HEK293T (cell line): ENCODE measurements at regions not wholly inside any gene's neighbourhood (a gene's known extent, or its start where the extent isn't known, plus 50 kb on each side); places are given as distances from the start of the nearest gene placed in this dataset.

Experiments
- CTCF ChIA-PET: fragments of 350-600 bp; formaldehyde crosslinking; extraction: SDS; loops from one replicate; lab custom pipeline; 2021; ENCODE audit warnings: antibody characterized with exemption, inconsistent platforms; lab: Yijun Ruan, JAX
- POLR2A ChIA-PET: fragments of 350-600 bp; formaldehyde crosslinking; extraction: SDS; loops from one replicate; lab custom pipeline; 2020; ENCODE audit warnings: antibody characterized with exemption, inconsistent platforms; lab: Yijun Ruan, JAX
- DNase-seq: peaks from one replicate; pipeline ENCODE4 v3.0.0; 2012; ENCODE audit warnings: mixed read lengths; ENCODE audit errors: extremely low spot score
- ARNT ChIP-seq: fragments of 450-650 bp; IDR thresholded peaks from 2 replicates; pipeline ENCODE4 v1.6.1; 2017; ENCODE audit warnings: mild to moderate bottlenecking
- BHLHE40 ChIP-seq: fragments of 450-650 bp; IDR thresholded peaks from 2 replicates; pipeline ENCODE4 v1.6.1; 2016; ENCODE audit warnings: mild to moderate bottlenecking, moderate library complexity, borderline replicate concordance
- CTBP1 ChIP-seq: fragments of 450-650 bp; IDR thresholded peaks from 2 replicates; pipeline ENCODE4 v1.6.1; 2016; ENCODE audit warnings: borderline replicate concordance
- ELF4 ChIP-seq: fragments of 450-650 bp; IDR thresholded peaks from 2 replicates; pipeline ENCODE4 v1.6.1; 2017; ENCODE audit warnings: antibody characterized with exemption
- FOXA1 ChIP-seq: fragments of 450-650 bp; IDR thresholded peaks from 2 replicates; pipeline ENCODE4 v1.6.1; 2016; ENCODE audit warnings: mild to moderate bottlenecking
- FOXK2 ChIP-seq: fragments of 450-650 bp; IDR thresholded peaks from 2 replicates; pipeline ENCODE4 v1.6.1; 2016; ENCODE audit warnings: mild to moderate bottlenecking
- FOXM1 ChIP-seq: fragments of 450-650 bp; IDR thresholded peaks from 2 replicates; pipeline ENCODE4 v1.6.1; 2017; ENCODE audit warnings: mild to moderate bottlenecking, borderline replicate concordance
- HDGF ChIP-seq: fragments of 450-650 bp; IDR thresholded peaks from 2 replicates; pipeline ENCODE4 v1.6.1; 2017; ENCODE audit warnings: antibody characterized with exemption, borderline replicate concordance
- L3MBTL2 ChIP-seq: fragments of 450-650 bp; conservative IDR thresholded peaks from 2 replicates; pipeline ENCODE4 v1.6.1; 2016; ENCODE audit warnings: mild to moderate bottlenecking
- LEF1 ChIP-seq: fragments of 450-650 bp; IDR thresholded peaks from 2 replicates; pipeline ENCODE4 v1.6.1; 2017; ENCODE audit warnings: mild to moderate bottlenecking, borderline replicate concordance
- NFRKB ChIP-seq: fragments of 450-650 bp; IDR thresholded peaks from 2 replicates; pipeline ENCODE4 v1.6.1; 2016; ENCODE audit warnings: mild to moderate bottlenecking, moderate library complexity
- PKNOX1 ChIP-seq: fragments of 450-650 bp; IDR thresholded peaks from 2 replicates; pipeline ENCODE4 v1.6.1; 2016
- SP1 ChIP-seq: fragments of 450-650 bp; IDR thresholded peaks from 2 replicates; pipeline ENCODE4 v1.6.1; 2017
- SUZ12 ChIP-seq: fragments of 450-650 bp; IDR thresholded peaks from 2 replicates; pipeline ENCODE4 v1.6.1; 2016; ENCODE audit warnings: mild to moderate bottlenecking
- TARDBP ChIP-seq: fragments of 450-650 bp; IDR thresholded peaks from 2 replicates; pipeline ENCODE4 v1.6.1; 2016
- ZNF384 ChIP-seq: fragments of 450-650 bp; IDR thresholded peaks from 2 replicates; pipeline ENCODE4 v1.6.1; 2016

- TF ChIP-seq LEF1 (no peak), L3MBTL2 (no peak), ARNT (no peak), NFRKB (no peak), PKNOX1 (no peak), BHLHE40 (no peak), CTBP1 (no peak), FOXA1 (no peak), HDGF (no peak), SP1 (no peak), FOXM1 (no peak), FOXK2 (no peak), ZNF384 (no peak), TARDBP (no peak), SUZ12 (no peak), ELF4 (no peak)
- DNase-seq, result no peak
- ChIA-PET CTCF (no interaction called here), POLR2A (no interaction called here)
Observed at GRCh38 chr6:82735790-82736189, 329.9 kb downstream of the UBE3D start.

DNA sequence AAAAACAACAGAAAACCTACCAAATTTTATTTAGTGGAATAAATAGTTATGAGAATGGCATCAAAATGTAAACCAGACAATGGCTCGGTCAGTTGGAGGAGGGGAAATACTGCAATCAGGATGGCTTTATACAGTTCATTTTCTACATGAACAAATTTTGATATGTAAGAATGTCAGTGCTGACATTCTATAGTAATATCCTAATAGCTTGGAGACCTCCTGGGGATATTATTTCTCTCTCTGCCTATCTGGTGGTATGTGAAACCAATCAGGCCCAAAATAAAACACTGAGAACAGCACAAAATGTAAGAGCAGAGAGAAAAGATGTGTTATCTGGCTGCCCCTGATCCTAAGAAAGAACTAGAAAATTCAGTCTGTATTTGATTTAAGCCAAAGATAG, 327.7 kb downstream of the UBE3D start:
- POLR2A ChIA-PET, result no interaction called here
- no peak for DNase-seq
- CTCF ChIA-PET, result no interaction called here
- TF ChIP-seq ARNT, result no peak
- TF ChIP-seq CTBP1, result no peak
- no peak for TF ChIP-seq TARDBP
- no peak for TF ChIP-seq SP1
- TF ChIP-seq ZNF384, result no peak
- TF ChIP-seq ELF4, result no peak
- TF ChIP-seq SUZ12, result no peak
- TF ChIP-seq BHLHE40, result no peak
- no peak for TF ChIP-seq FOXM1
- no peak for TF ChIP-seq FOXA1
- TF ChIP-seq L3MBTL2, result no peak
- no peak for TF ChIP-seq LEF1
- no peak for TF ChIP-seq HDGF
- no peak for TF ChIP-seq PKNOX1
- no peak for TF ChIP-seq FOXK2
- TF ChIP-seq NFRKB, result no peak

GRCh38 chr6:82738773-82739172, 326.9 kb downstream of the UBE3D start:
- DNase-seq, result no peak

DNA sequence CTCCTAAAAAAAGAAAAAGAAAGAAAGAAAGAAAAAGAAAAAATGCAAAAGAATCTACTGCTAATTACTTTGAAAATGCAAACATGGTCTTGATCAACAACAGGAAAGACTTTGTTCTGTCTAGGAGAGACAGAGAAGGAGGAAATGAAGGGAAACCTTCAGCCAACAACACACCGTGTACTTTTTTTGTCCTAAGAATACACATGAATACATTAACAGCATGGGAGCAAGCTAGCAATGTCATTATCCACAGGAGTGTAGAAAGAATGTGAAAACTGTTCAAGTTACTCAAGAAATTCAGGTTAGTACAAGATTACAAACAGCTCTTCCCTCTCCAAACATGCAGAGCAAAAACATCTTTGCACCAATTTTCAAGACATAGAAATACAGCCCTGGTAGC, 326.3 kb downstream of the UBE3D start:
- TF ChIP-seq PKNOX1, result no peak
- no peak for TF ChIP-seq LEF1
- TF ChIP-seq TARDBP, result no peak
- TF ChIP-seq ZNF384, result no peak
- TF ChIP-seq FOXK2, result no peak
- TF ChIP-seq L3MBTL2, result no peak
- TF ChIP-seq HDGF, result no peak
- TF ChIP-seq SP1, result no peak
- no peak for TF ChIP-seq ARNT
- POLR2A ChIA-PET, result no interaction called here
- CTCF ChIA-PET, result no interaction called here
- DNase-seq, result no peak

More at GRCh38 chr6:82738773-82739172, 326.9 kb downstream of the UBE3D start:
- TF ChIP-seq FOXA1, result no peak
- no peak for TF ChIP-seq CTBP1
- TF ChIP-seq FOXM1, result no peak
- CTCF ChIA-PET, result no interaction called here
- POLR2A ChIA-PET, result no interaction called here

GRCh38 chr6:82740072-82740471, 325.6 kb downstream of the UBE3D start:
- ChIA-PET POLR2A (no interaction called here), CTCF (no interaction called here)
- DNase-seq, result no peak
- no peak for TF ChIP-seq ELF4
- no peak for TF ChIP-seq FOXM1
- TF ChIP-seq FOXK2, result no peak
- no peak for TF ChIP-seq HDGF
- no peak for TF ChIP-seq L3MBTL2
- no peak for TF ChIP-seq SUZ12
- TF ChIP-seq BHLHE40, result no peak
- TF ChIP-seq PKNOX1, result no peak
- no peak for TF ChIP-seq TARDBP
- no peak for TF ChIP-seq NFRKB
- no peak for TF ChIP-seq FOXA1
- no peak for TF ChIP-seq CTBP1
- TF ChIP-seq LEF1, result no peak
- TF ChIP-seq ARNT, result no peak
- no peak for TF ChIP-seq SP1
- no peak for TF ChIP-seq ZNF384

- no peak for TF ChIP-seq FOXA1
- TF ChIP-seq PKNOX1, result no peak
- TF ChIP-seq CTBP1, result no peak
- TF ChIP-seq FOXM1, result no peak
- TF ChIP-seq BHLHE40, result no peak
- no peak for DNase-seq
- CTCF ChIA-PET, result no interaction called here
- POLR2A ChIA-PET, result no interaction called here
Observed at GRCh38 chr6:82741325-82741995, 324.2 kb downstream of the UBE3D start.
